Gastrocnemius medialis (tissue), 4 donors: ENCODE measurements at regions not wholly inside any gene's neighbourhood (a gene's known extent, or its start where the extent isn't known, plus 50 kb on each side); places are given as distances from the start of the nearest gene placed in this dataset.
"Not testable (repeated sequence)": the region's sequence is repeated elsewhere in the genome, so short reads cannot be mapped to it uniquely, and the experiment has no call there.

Experiments used
- ATAC-seq, 2 donors: fragments of 150-250 bp; one replicate each; pipeline ENCODE4 v1.9.1; 2016
- DNase-seq, 2 donors: peaks; one replicate each; pipeline ENCODE4 v3.0.0-alpha.2; 2019
- H3K27ac ChIP-seq, 4 donors: fragments of 200-600 bp; sonication (generic); 1 replicate in 1 of 4; 2 replicates in 3 of 4; pipeline ENCODE4 v1.5.1; 2016 to 2018; ENCODE audit warnings: mild to moderate bottlenecking in 2 of 4, moderate library complexity in 1 of 4
- H3K27me3 ChIP-seq, 3 donors: fragments of 200-600 bp; sonication (generic) in 2 of 3; 1 replicate in 1 of 3; 2 replicates in 2 of 3; pipeline versions ENCODE4 v1.5.1 to v1.6.0; 2016 to 2019; ENCODE audit warnings: mild to moderate bottlenecking in 1 of 3, moderate library complexity in 1 of 3
- H3K36me3 ChIP-seq, 2 donors: fragments of 200-600 bp; sonication (generic) in 1 of 2; one replicate each; pipeline ENCODE4 v1.5.1; 2017 to 2018
- H3K4me1 ChIP-seq, 2 donors: fragments of 200-600 bp; sonication (generic) in 1 of 2; one replicate each; pipeline ENCODE4 v1.5.1; 2016 to 2017; ENCODE audit warnings: mild to moderate bottlenecking in 2 of 2
- H3K4me3 ChIP-seq, 4 donors: fragments of 200-600 bp; sonication (generic) in 3 of 4; 1 replicate in 1 of 4; 2 replicates in 3 of 4; pipeline ENCODE4 v1.5.1; 2016 to 2019; ENCODE audit warnings: mild to moderate bottlenecking in 2 of 4
- H3K9me3 ChIP-seq, 3 donors: fragments of 200-600 bp; sonication (generic) in 2 of 3; 1 replicate in 1 of 3; 2 replicates in 2 of 3; pipeline ENCODE4 v1.5.1; 2016 to 2019
- CTCF ChIP-seq, 5 experiments: fragments of 450-650 bp in 3 of 5; fragments of 200-600 bp in 2 of 5; sonication (generic) in 2 of 5; IDR thresholded peaks in 4 of 5; conservative IDR thresholded peaks in 1 of 5; 1 replicate in 4 of 5; 2 replicates in 1 of 5; pipeline ENCODE4 v1.5.1; 2016 to 2019; ENCODE audit warnings: antibody characterized with exemption in 5 of 5, mild to moderate bottlenecking in 3 of 5, moderate library complexity in 3 of 5
- POLR2A ChIP-seq, 2 donors: fragments of 450-650 bp; IDR thresholded peaks; one replicate each; pipeline ENCODE4 v1.6.1; 2017; ENCODE audit warnings: antibody characterized with exemption in 2 of 2, mild to moderate bottlenecking in 2 of 2, moderate library complexity in 2 of 2
- in situ Hi-C, 4 donors: fragments of 200-750 bp; cut with MboI; loops; one replicate each; pipeline versions ENCODE4 v1.15.0 to v1.8.0; 2017; ENCODE audit warnings: low sequenced_read_pairs in 4 of 4
- intact Hi-C: fragments of 100-400 bp; cut with DNase I; formaldehyde crosslinking; loops from one replicate; pipeline ENCODE4 v1.15.1; 2023; ENCODE audit warnings: low total_unique reads

GRCh38 chr15:19964480-19964879 lies 577.1 kb downstream of the GOLGA6L6 start:
- in situ Hi-C loops, H3K4me3 ChIP-seq, H3K4me1 ChIP-seq, H3K9me3 ChIP-seq, H3K27me3 ChIP-seq, H3K36me3 ChIP-seq, DNase-seq, ATAC-seq, H3K27ac ChIP-seq, intact Hi-C loops: not testable (repeated sequence)

- H3K4me1 ChIP-seq, result no peaks in the 10 kb centered on the region
- no peaks in the 10 kb centered on the region for H3K36me3 ChIP-seq
- no peak overlapping the region for H3K4me3 ChIP-seq
- H3K9me3 ChIP-seq, result no peaks in the 10 kb centered on the region
- no peak overlapping the region for H3K27ac ChIP-seq
- TF ChIP-seq POLR2A (IDR thresholded peaks at IDR 0.05), result no peak
- no peak for TF ChIP-seq CTCF (IDR thresholded peaks at IDR 0.05 in 4 of 5, conservative IDR thresholded peaks at IDR 0.05 in 1 of 5)
- DNase-seq, result no peak
- intact Hi-C loops, result no loop called here
- in situ Hi-C loops, result no loop called here
- no peaks in the 10 kb centered on the region for H3K27me3 ChIP-seq
- no peak for ATAC-seq
These were observed 585.3 kb downstream of the GOLGA6L6 start for GRCh38 chr15:19956124-19956796.

- TF ChIP-seq CTCF (IDR thresholded peaks at IDR 0.05 in 4 of 5, conservative IDR thresholded peaks at IDR 0.05 in 1 of 5), result no peak
- TF ChIP-seq POLR2A (IDR thresholded peaks at IDR 0.05), result no peak
- no peaks in the 10 kb centered on the region for H3K36me3 ChIP-seq
- in situ Hi-C loops, result no loop called here
- DNase-seq (no peak), ATAC-seq (no peak)
- peaks cover 0 to 6% (median 0%) of the 10 kb centered on the region in 3 donors for H3K27me3 ChIP-seq
- H3K4me1 ChIP-seq, result no peaks in the 10 kb centered on the region
- intact Hi-C loops, result no loop called here
- H3K9me3 ChIP-seq, result no peaks in the 10 kb centered on the region
- no peak overlapping the region for H3K4me3 ChIP-seq
- H3K27ac ChIP-seq, result no peak overlapping the region
These were observed 597.2 kb downstream of the GOLGA6L6 start for GRCh38 chr15:19944261-19944888.

GRCh38 chr15:19943515-19943914 lies 598.1 kb downstream of the GOLGA6L6 start:
- in situ Hi-C loops (no loop called here), intact Hi-C loops (no loop called here)
- DNase-seq (no peak), ATAC-seq (no peak)
- Histone ChIP-seq H3K9me3 (no peaks in the 10 kb centered on the region), H3K27ac (no peak overlapping the region), H3K36me3 (no peaks in the 10 kb centered on the region), H3K4me3 (no peak overlapping the region), H3K27me3 (peaks cover 0 to 6% (median 0%) of the 10 kb centered on the region in 3 donors), H3K4me1 (no peaks in the 10 kb centered on the region)
- TF ChIP-seq POLR2A (IDR thresholded peaks at IDR 0.05) (no peak), CTCF (IDR thresholded peaks at IDR 0.05 in 4 of 5, conservative IDR thresholded peaks at IDR 0.05 in 1 of 5) (no peak)

GRCh38 chr15:19903281-19903680 lies 638.3 kb downstream of the GOLGA6L6 start:
- H3K27ac ChIP-seq, H3K4me3 ChIP-seq, intact Hi-C loops: not testable (repeated sequence)

GRCh38 chr15:19902388-19902787 lies 639.2 kb downstream of the GOLGA6L6 start:
- H3K4me3 ChIP-seq, H3K36me3 ChIP-seq, intact Hi-C loops, DNase-seq, ATAC-seq, H3K27me3 ChIP-seq, H3K4me1 ChIP-seq, H3K27ac ChIP-seq, in situ Hi-C loops, H3K9me3 ChIP-seq: not testable (repeated sequence)

More at GRCh38 chr15:19903281-19903680, 638.3 kb downstream of the GOLGA6L6 start:
- H3K27me3 ChIP-seq, H3K36me3 ChIP-seq, ATAC-seq, H3K4me1 ChIP-seq, DNase-seq, H3K9me3 ChIP-seq, in situ Hi-C loops: not testable (repeated sequence)

GRCh38 chr15:19901414-19901813 lies 640.2 kb downstream of the GOLGA6L6 start:
- H3K4me1 ChIP-seq, H3K9me3 ChIP-seq, intact Hi-C loops, H3K27me3 ChIP-seq, H3K4me3 ChIP-seq, H3K27ac ChIP-seq, DNase-seq, ATAC-seq, in situ Hi-C loops, H3K36me3 ChIP-seq: not testable (repeated sequence)
